ENCODE measurements at regions not wholly inside any gene's neighbourhood (a gene's known extent, or its start where the extent isn't known, plus 50 kb on each side); places are given as distances from the start of the nearest gene placed in this dataset.

DNA sequence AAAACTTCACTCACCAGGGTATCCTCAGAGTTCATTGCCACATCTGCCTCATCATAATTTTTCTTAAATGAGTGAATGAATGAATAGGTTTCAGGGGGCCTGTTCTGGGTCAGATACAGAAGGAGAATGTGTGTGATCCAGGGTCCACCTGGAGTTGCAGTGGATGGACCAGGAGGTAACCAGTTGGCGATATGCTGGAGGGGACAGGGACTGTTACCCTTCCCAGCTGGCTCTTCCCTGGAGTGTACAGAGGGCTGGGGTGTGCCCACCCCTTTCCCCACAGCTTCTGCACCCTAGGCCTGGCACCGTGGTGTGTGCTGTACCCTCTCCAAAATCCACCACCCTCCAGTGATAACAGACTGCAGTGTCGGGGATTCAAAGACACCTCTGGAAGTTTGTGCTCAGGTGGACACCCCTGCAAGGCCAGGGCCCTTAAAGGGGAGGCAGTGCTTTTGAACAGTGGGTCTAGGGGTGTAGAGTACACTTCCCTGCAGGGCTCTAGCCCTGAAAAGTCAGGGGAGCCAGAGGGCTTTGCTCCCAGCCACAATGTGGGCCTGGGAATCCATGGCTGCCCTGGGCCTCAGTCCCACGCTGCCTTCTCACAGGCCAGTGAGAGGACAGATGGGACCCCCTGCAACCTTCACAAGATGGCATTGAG, 134.4 kb upstream of the UNC5B start:
- H3K9me3 ChIP-seq (ENCODE audit: severe bottlenecking): no peaks in the 10 kb centered on the region
- H3K4me1 ChIP-seq (ENCODE audit: insufficient read depth, poor library complexity, severe bottlenecking): peaks cover 8% of the 10 kb centered on the region
- no peak overlapping the region for H3K4me3 ChIP-seq (ENCODE audit: severe bottlenecking)
- ATAC-seq (ENCODE audit: low read depth) (no peak), DNase-seq (ENCODE audit: low spot score) (peak; percentile 29)
- TF ChIP-seq CTCF (IDR thresholded peaks at IDR 0.05; ENCODE audit: poor library complexity, severe bottlenecking): no peak
- no peaks in the 10 kb centered on the region for H3K36me3 ChIP-seq (ENCODE audit: low read depth)
- no peak overlapping the region for H3K27ac ChIP-seq (ENCODE audit: poor library complexity, severe bottlenecking)
- no peaks in the 10 kb centered on the region for H3K27me3 ChIP-seq (ENCODE audit: insufficient read depth, poor library complexity, severe bottlenecking)

GRCh38 chr10:71078454-71079145, 133.8 kb upstream of the UNC5B start:
- Histone ChIP-seq H3K4me1 (ENCODE audit: insufficient read depth, poor library complexity, severe bottlenecking) (peaks cover 8% of the 10 kb centered on the region), H3K36me3 (ENCODE audit: low read depth) (no peaks in the 10 kb centered on the region), H3K27ac (ENCODE audit: poor library complexity, severe bottlenecking) (no peak overlapping the region), H3K9me3 (ENCODE audit: severe bottlenecking) (no peaks in the 10 kb centered on the region), H3K4me3 (ENCODE audit: severe bottlenecking) (no peak overlapping the region), H3K27me3 (ENCODE audit: insufficient read depth, poor library complexity, severe bottlenecking) (no peaks in the 10 kb centered on the region)
- no peak for TF ChIP-seq CTCF (IDR thresholded peaks at IDR 0.05; ENCODE audit: poor library complexity, severe bottlenecking)
- peak; percentile 38 for DNase-seq (ENCODE audit: low spot score)
- ATAC-seq (ENCODE audit: low read depth): no peak

- ATAC-seq (ENCODE audit: low read depth): no peak
- Histone ChIP-seq H3K27ac (ENCODE audit: poor library complexity, severe bottlenecking) (no peak overlapping the region), H3K27me3 (ENCODE audit: insufficient read depth, poor library complexity, severe bottlenecking) (no peaks in the 10 kb centered on the region), H3K9me3 (ENCODE audit: severe bottlenecking) (no peaks in the 10 kb centered on the region), H3K4me3 (ENCODE audit: severe bottlenecking) (no peak overlapping the region), H3K4me1 (ENCODE audit: insufficient read depth, poor library complexity, severe bottlenecking) (peaks cover 5% of the 10 kb centered on the region), H3K36me3 (ENCODE audit: low read depth) (no peaks in the 10 kb centered on the region)
- no peak for TF ChIP-seq CTCF (IDR thresholded peaks at IDR 0.05; ENCODE audit: poor library complexity, severe bottlenecking)
- DNase-seq (ENCODE audit: low spot score): no peak
These were observed 132.5 kb upstream of the UNC5B start for GRCh38 chr10:71079761-71080380.

- no peaks in the 10 kb centered on the region for H3K4me1 ChIP-seq (ENCODE audit: insufficient read depth, poor library complexity, severe bottlenecking)
- no peak for TF ChIP-seq CTCF (IDR thresholded peaks at IDR 0.05; ENCODE audit: poor library complexity, severe bottlenecking)
- H3K27ac ChIP-seq (ENCODE audit: poor library complexity, severe bottlenecking): no peak overlapping the region
- H3K4me3 ChIP-seq (ENCODE audit: severe bottlenecking): no peak overlapping the region
- ATAC-seq (ENCODE audit: low read depth) (no peak), DNase-seq (ENCODE audit: low spot score) (peak; percentile 23)
- H3K27me3 ChIP-seq (ENCODE audit: insufficient read depth, poor library complexity, severe bottlenecking): no peaks in the 10 kb centered on the region
- H3K9me3 ChIP-seq (ENCODE audit: severe bottlenecking): no peaks in the 10 kb centered on the region
- H3K36me3 ChIP-seq (ENCODE audit: low read depth): no peaks in the 10 kb centered on the region
These were observed 131.8 kb upstream of the UNC5B start for GRCh38 chr10:71080381-71081228.

All from RWPE2 (cell line).